ENCODE measurements at regions not wholly inside any gene's neighbourhood (a gene's known extent, or its start where the extent isn't known, plus 50 kb on each side); places are given as distances from the start of the nearest gene placed in this dataset.

- TF ChIP-seq EZH2 (IDR thresholded peaks at IDR 0.05) (no peak), EZH2phosphoT487 (IDR thresholded peaks at IDR 0.05) (no peak), CTCF (IDR thresholded peaks at IDR 0.05) (no peak)
- Histone ChIP-seq H2AFZ (replicated peaks) (no peak overlapping the region), H3K4me3 (no peak overlapping the region), H3K27me3 (no peaks in the 10 kb centered on the region), H3K9ac (no peak overlapping the region), H3K27ac (no peak overlapping the region), H3K4me1 (peaks cover 26% of the 10 kb centered on the region), H3K79me2 (ENCODE audit: low read depth) (no peaks in the 10 kb centered on the region), H3K9me3 (ENCODE audit: low read depth) (no peaks in the 10 kb centered on the region), H3K4me2 (no peak overlapping the region), H3K36me3 (no peaks in the 10 kb centered on the region), H3F3A (ENCODE audit: low read depth) (peaks cover 4% of the 10 kb centered on the region), H4K20me1 (ENCODE audit: low read depth) (no peaks in the 10 kb centered on the region)
- no peak overlapping the region for H3K4me3 Mint-ChIP-seq
- peaks cover 20% of the 10 kb centered on the region for H3K4me1 Mint-ChIP-seq
- H3K36me3 Mint-ChIP-seq: no peaks in the 10 kb centered on the region
- H3K9me3 Mint-ChIP-seq: peaks cover under 1% of the 10 kb centered on the region
- no peak overlapping the region for H3K27ac Mint-ChIP-seq
- no peak for DNase-seq (ENCODE audit: low spot score)
- H3K27me3 Mint-ChIP-seq (ENCODE audit: insufficient read depth, low read depth): no peaks in the 10 kb centered on the region
Observed at GRCh38 chr9:78973907-78974306, 597.9 kb upstream of the TLE4 start.

- Histone ChIP-seq H3K4me3 (no peak overlapping the region), H4K20me1 (ENCODE audit: low read depth) (no peaks in the 10 kb centered on the region), H3K9me3 (ENCODE audit: low read depth) (no peaks in the 10 kb centered on the region), H3K27me3 (no peaks in the 10 kb centered on the region), H3K79me2 (ENCODE audit: low read depth) (no peaks in the 10 kb centered on the region), H3K36me3 (no peaks in the 10 kb centered on the region), H3F3A (ENCODE audit: low read depth) (no peaks in the 10 kb centered on the region), H3K4me2 (no peak overlapping the region), H3K9ac (no peak overlapping the region), H2AFZ (replicated peaks) (no peak overlapping the region), H3K4me1 (peaks cover 9% of the 10 kb centered on the region), H3K27ac (no peak overlapping the region)
- Mint-ChIP-seq H3K9me3 (peaks cover 7% of the 10 kb centered on the region), H3K27ac (no peak overlapping the region), H3K4me3 (no peak overlapping the region), H3K27me3 (ENCODE audit: insufficient read depth, low read depth) (peaks cover 2% of the 10 kb centered on the region), H3K36me3 (no peaks in the 10 kb centered on the region), H3K4me1 (peaks cover 10% of the 10 kb centered on the region)
- TF ChIP-seq EZH2 (IDR thresholded peaks at IDR 0.05) (no peak), CTCF (IDR thresholded peaks at IDR 0.05) (no peak), EZH2phosphoT487 (IDR thresholded peaks at IDR 0.05) (no peak)
- no peak for DNase-seq (ENCODE audit: low spot score)
Observed at GRCh38 chr9:78982849-78983248, 588.9 kb upstream of the TLE4 start.

GRCh38 chr9:78985084-78985738 lies 586.6 kb upstream of the TLE4 start:
- Histone ChIP-seq H3K27ac (no peak overlapping the region), H3K79me2 (ENCODE audit: low read depth) (no peaks in the 10 kb centered on the region), H3K9me3 (ENCODE audit: low read depth) (no peaks in the 10 kb centered on the region), H3K4me1 (peaks cover 9% of the 10 kb centered on the region), H3K27me3 (no peaks in the 10 kb centered on the region), H4K20me1 (ENCODE audit: low read depth) (no peaks in the 10 kb centered on the region), H3K9ac (no peak overlapping the region), H3K36me3 (no peaks in the 10 kb centered on the region), H3K4me3 (no peak overlapping the region), H3F3A (ENCODE audit: low read depth) (no peaks in the 10 kb centered on the region), H2AFZ (replicated peaks) (peak overlapping the region; percentile 60), H3K4me2 (no peak overlapping the region)
- no peak for DNase-seq (ENCODE audit: low spot score)
- peaks cover 2% of the 10 kb centered on the region for H3K27me3 Mint-ChIP-seq (ENCODE audit: insufficient read depth, low read depth)
- no peaks in the 10 kb centered on the region for H3K36me3 Mint-ChIP-seq
- no peak overlapping the region for H3K27ac Mint-ChIP-seq
- no peak for TF ChIP-seq EZH2phosphoT487 (IDR thresholded peaks at IDR 0.05)
- TF ChIP-seq CTCF (IDR thresholded peaks at IDR 0.05): no peak
- no peak for TF ChIP-seq EZH2 (IDR thresholded peaks at IDR 0.05)
- H3K4me1 Mint-ChIP-seq: peaks cover 10% of the 10 kb centered on the region
- no peak overlapping the region for H3K4me3 Mint-ChIP-seq
- peaks cover 4% of the 10 kb centered on the region for H3K9me3 Mint-ChIP-seq
